Ectodermal cell (in vitro differentiated cells): ENCODE measurements at regions not wholly inside any gene's neighbourhood (a gene's known extent, or its start where the extent isn't known, plus 50 kb on each side); places are given as distances from the start of the nearest gene placed in this dataset.

Source experiments
- H3K27ac ChIP-seq: 2 replicates; pipeline ENCODE4 v1.7.0; 2013; ENCODE audit warnings: mild to moderate bottlenecking, low read depth, low read length; ENCODE audit not compliant: insufficient read depth, poor library complexity, severe bottlenecking
- H3K27me3 ChIP-seq: 2 replicates; pipeline ENCODE4 v1.7.0; 2013; ENCODE audit warnings: mild to moderate bottlenecking, low read length; ENCODE audit not compliant: insufficient read depth, control insufficient read depth, poor library complexity, severe bottlenecking
- H3K36me3 ChIP-seq: one replicate; pipeline ENCODE4 v1.7.0; 2013; ENCODE audit warnings: low read length; ENCODE audit not compliant: control insufficient read depth, insufficient read depth
- H3K4me1 ChIP-seq: one replicate; pipeline ENCODE4 v1.7.0; 2013; ENCODE audit warnings: low read length; ENCODE audit not compliant: control insufficient read depth, insufficient read depth
- H3K4me3 ChIP-seq: 2 replicates; pipeline ENCODE4 v1.7.0; 2013; ENCODE audit warnings: low read depth, low read length, control low read depth; ENCODE audit not compliant: insufficient read depth
- H3K9me3 ChIP-seq: 2 replicates; pipeline ENCODE4 v1.7.0; 2013; ENCODE audit warnings: mild to moderate bottlenecking, low read length, moderate library complexity; ENCODE audit not compliant: control insufficient read depth
- WGBS, 2 experiments: methylation state at CpG; one replicate each; pipeline ENCODE4 v1.1.7; 2013; ENCODE audit warnings: missing lambda C conversion rate in 2 of 2; 5-methylcytosine and 5-hydroxymethylcytosine counted together

DNA sequence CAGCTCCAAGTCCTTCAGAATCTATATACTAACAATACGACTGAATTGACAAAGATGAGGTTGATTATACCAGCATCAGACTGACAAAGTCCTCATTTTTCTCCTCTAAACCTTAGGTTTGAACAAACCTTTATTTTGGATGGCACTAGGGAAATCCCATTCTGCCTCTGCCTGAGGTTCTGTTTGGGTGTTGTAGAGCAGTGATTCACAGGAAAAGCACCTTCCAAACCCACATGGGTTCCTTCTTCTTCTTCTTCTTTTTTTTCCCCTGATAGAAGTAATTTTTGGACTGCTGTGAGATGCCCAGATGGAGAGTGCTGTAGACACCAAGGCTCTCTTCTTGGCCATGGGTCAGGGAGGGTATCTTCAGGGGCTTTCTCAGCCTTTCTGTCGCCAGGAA, 164.9 kb upstream of the PAPPA start:
- Histone ChIP-seq H3K4me3 (no peak overlapping the region), H3K9me3 (no peaks in the 10 kb centered on the region), H3K27me3 (no peaks in the 10 kb centered on the region), H3K27ac (no peak overlapping the region), H3K36me3 (no peaks in the 10 kb centered on the region), H3K4me1 (no peaks in the 10 kb centered on the region)
- 89 to 97% methylated on average over 2 of the region's 2 CpGs for WGBS, 2 experiments

GRCh38 chr9:115989831-115990230, 163.8 kb upstream of the PAPPA start:
- no peaks in the 10 kb centered on the region for H3K4me1 ChIP-seq
- H3K4me3 ChIP-seq = no peak overlapping the region
- 93 to 97% methylated on average over 3 to 4 of the region's 4 CpGs for WGBS, 2 experiments
- H3K27me3 ChIP-seq = no peaks in the 10 kb centered on the region
- no peaks in the 10 kb centered on the region for H3K9me3 ChIP-seq
- no peak overlapping the region for H3K27ac ChIP-seq
- no peaks in the 10 kb centered on the region for H3K36me3 ChIP-seq

DNA sequence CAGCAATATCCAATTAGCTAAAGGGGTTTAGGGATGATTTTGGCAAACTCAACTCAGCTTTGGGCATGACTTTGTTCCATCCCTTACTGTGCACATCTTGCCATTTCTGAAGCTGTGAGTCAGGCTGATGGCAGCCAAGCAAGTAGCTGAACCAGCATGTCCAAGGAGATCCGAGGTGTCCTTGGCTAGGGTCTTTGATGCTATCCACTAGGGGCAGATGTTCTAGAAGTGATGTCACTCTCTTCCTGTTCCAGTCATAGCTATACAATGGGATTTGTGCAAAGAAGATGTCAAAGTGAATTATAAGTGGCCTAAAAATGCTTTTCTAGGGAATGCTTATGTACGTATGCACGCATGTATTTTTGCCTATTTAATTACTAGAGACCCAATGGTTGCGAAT, 160.8 kb upstream of the PAPPA start:
- Histone ChIP-seq H3K36me3 (no peaks in the 10 kb centered on the region), H3K4me1 (no peaks in the 10 kb centered on the region), H3K27me3 (no peaks in the 10 kb centered on the region), H3K9me3 (no peaks in the 10 kb centered on the region), H3K4me3 (no peak overlapping the region), H3K27ac (no peak overlapping the region)
- 94 to 98% methylated on average over 4 of the region's 4 CpGs for WGBS, 2 experiments

GRCh38 chr9:115997923-115998322, 155.7 kb upstream of the PAPPA start:
- H3K27ac ChIP-seq = no peak overlapping the region
- H3K4me3 ChIP-seq = no peak overlapping the region
- 82 to 83% methylated on average over 1 of the region's 1 CpG for WGBS, 2 experiments
- no peaks in the 10 kb centered on the region for H3K27me3 ChIP-seq
- no peaks in the 10 kb centered on the region for H3K36me3 ChIP-seq
- H3K9me3 ChIP-seq = no peaks in the 10 kb centered on the region
- H3K4me1 ChIP-seq = no peaks in the 10 kb centered on the region

- Histone ChIP-seq H3K27ac (no peak overlapping the region), H3K9me3 (no peaks in the 10 kb centered on the region), H3K36me3 (no peaks in the 10 kb centered on the region), H3K4me3 (no peak overlapping the region), H3K4me1 (no peaks in the 10 kb centered on the region), H3K27me3 (no peaks in the 10 kb centered on the region)
Observed at GRCh38 chr9:115998666-115999065, 154.9 kb upstream of the PAPPA start.

DNA sequence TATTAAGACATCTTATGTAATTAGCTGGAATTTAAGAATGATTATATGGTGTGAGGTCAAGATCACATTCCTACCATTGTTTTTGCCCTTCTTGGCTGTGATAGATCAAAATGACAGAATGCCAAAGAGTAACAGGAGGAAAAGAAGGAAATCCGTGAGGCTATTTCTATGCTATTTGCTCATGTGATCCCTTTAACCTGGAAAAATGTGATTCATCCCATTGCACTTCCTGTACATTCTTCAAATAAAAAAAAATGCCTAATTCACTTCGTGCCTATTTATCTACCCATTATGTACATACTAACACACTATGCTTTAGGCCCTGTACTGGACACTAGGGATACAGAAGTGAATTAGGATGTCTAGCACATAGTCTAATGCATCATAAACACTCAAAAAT, 154.1 kb upstream of the PAPPA start:
- H3K27me3 ChIP-seq = no peaks in the 10 kb centered on the region
- H3K4me3 ChIP-seq = no peak overlapping the region
- no peaks in the 10 kb centered on the region for H3K4me1 ChIP-seq
- no peaks in the 10 kb centered on the region for H3K36me3 ChIP-seq
- no peak overlapping the region for H3K27ac ChIP-seq
- no peaks in the 10 kb centered on the region for H3K9me3 ChIP-seq
- WGBS, 2 experiments = 68 to 93% methylated on average over 2 of the region's 2 CpGs

GRCh38 chr9:116000748-116001329, 152.8 kb upstream of the PAPPA start:
- Histone ChIP-seq H3K4me3 (no peak overlapping the region), H3K27me3 (no peaks in the 10 kb centered on the region), H3K27ac (no peak overlapping the region), H3K9me3 (no peaks in the 10 kb centered on the region), H3K36me3 (no peaks in the 10 kb centered on the region), H3K4me1 (no peaks in the 10 kb centered on the region)
- WGBS, 2 experiments = 89 to 93% methylated on average over 4 of the region's 4 CpGs

GRCh38 chr9:116002181-116002580, 151.4 kb upstream of the PAPPA start:
- no peaks in the 10 kb centered on the region for H3K9me3 ChIP-seq
- no peaks in the 10 kb centered on the region for H3K4me1 ChIP-seq
- no peak overlapping the region for H3K4me3 ChIP-seq
- 97% methylated on average over 5 of the region's 5 CpGs for WGBS, 2 experiments
- no peak overlapping the region for H3K27ac ChIP-seq
- no peaks in the 10 kb centered on the region for H3K27me3 ChIP-seq
- H3K36me3 ChIP-seq = no peaks in the 10 kb centered on the region

DNA sequence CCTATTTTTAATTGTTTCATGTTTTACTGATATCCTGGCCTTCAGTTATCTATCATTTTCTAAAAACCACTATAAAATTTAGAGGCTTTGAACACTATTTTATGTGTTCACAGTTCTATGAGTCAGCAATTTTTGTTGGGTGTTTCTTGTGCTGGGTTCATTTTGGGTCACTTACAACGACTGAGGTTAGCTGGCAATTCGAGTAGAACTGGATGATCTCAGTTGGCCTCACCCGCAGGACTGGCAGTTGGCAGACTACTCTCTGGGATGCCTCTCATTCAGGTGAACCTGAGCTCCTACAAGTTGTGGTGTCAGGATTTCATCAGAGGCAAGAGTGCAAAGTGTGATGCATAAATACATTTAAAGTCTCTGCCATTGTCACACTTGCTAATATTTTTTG, 151.0 kb upstream of the PAPPA start:
- 90 to 96% methylated on average over 3 of the region's 3 CpGs for WGBS, 2 experiments
- H3K9me3 ChIP-seq = no peaks in the 10 kb centered on the region
- H3K4me3 ChIP-seq = no peak overlapping the region
- H3K27ac ChIP-seq = no peak overlapping the region
- H3K4me1 ChIP-seq = no peaks in the 10 kb centered on the region
- no peaks in the 10 kb centered on the region for H3K27me3 ChIP-seq
- no peaks in the 10 kb centered on the region for H3K36me3 ChIP-seq

DNA sequence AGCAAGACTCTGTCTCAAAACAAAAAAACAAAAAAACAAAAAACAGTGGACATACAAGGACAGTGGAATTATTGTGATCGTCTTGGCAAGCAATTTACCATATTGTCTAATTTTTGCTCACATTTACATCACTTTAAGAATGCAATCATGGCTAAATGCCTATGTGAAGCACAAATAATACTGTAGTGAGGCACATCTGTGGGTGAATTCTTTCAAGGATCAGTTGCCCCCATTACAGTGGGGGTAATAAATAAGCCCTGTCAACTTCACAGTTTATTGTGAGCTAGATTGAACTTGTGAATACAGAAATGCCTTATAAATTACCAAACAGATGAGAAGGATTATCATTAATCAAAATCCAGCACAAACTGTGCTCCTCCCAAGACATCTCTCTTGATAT, 150.2 kb upstream of the PAPPA start:
- Histone ChIP-seq H3K9me3 (no peaks in the 10 kb centered on the region), H3K27me3 (no peaks in the 10 kb centered on the region), H3K4me1 (no peaks in the 10 kb centered on the region), H3K27ac (no peak overlapping the region), H3K4me3 (no peak overlapping the region), H3K36me3 (no peaks in the 10 kb centered on the region)
- WGBS, 2 experiments = 89 to 95% methylated on average over 1 of the region's 1 CpG

- no peaks in the 10 kb centered on the region for H3K4me1 ChIP-seq
- no peaks in the 10 kb centered on the region for H3K36me3 ChIP-seq
- WGBS, 2 experiments = 91% methylated on average over 1 to 2 of the region's 2 CpGs
- H3K27ac ChIP-seq = no peak overlapping the region
- H3K4me3 ChIP-seq = no peak overlapping the region
- H3K9me3 ChIP-seq = no peaks in the 10 kb centered on the region
- no peaks in the 10 kb centered on the region for H3K27me3 ChIP-seq
Observed at GRCh38 chr9:116005205-116005604, 148.4 kb upstream of the PAPPA start.
